GM23338 (cell line): ENCODE measurements at regions not wholly inside any gene's neighbourhood (a gene's known extent, or its start where the extent isn't known, plus 50 kb on each side); places are given as distances from the start of the nearest gene placed in this dataset.

Experiments used
- ATAC-seq: fragments of 200-7000 bp; cut with Tn5 transposase; 3 replicates; pipeline ENCODE4 v1.9.1; 2020
- DNase-seq: peaks from one replicate; pipeline ENCODE4 v3.0.0-alpha.2; 2015; ENCODE audit warnings: low spot score
- H2AFZ ChIP-seq: fragments of 200-600 bp; sonication (generic); 2 replicates; pipeline ENCODE4 v1.8.0; 2016; ENCODE audit warnings: antibody characterized with exemption, mild to moderate bottlenecking, moderate library complexity
- H3F3A ChIP-seq: fragments of 200-600 bp; sonication (generic); replicated peaks from 2 replicates; pipeline ENCODE4 v1.8.0; 2017; ENCODE audit warnings: antibody characterized with exemption, mixed run types, low read depth
- H3K27ac ChIP-seq: fragments of 200-600 bp; sonication (generic); 2 replicates; pipeline ENCODE4 v1.6.1; 2016; ENCODE audit warnings: low read depth
- H3K27me3 ChIP-seq: fragments of 200-600 bp; sonication (generic); 2 replicates; pipeline ENCODE4 v1.8.0; 2016; ENCODE audit warnings: mild to moderate bottlenecking, mixed run types, moderate library complexity; ENCODE audit not compliant: insufficient read depth
- H3K36me3 ChIP-seq: fragments of 200-600 bp; sonication (generic); 2 replicates; pipeline ENCODE4 v1.8.0; 2016; ENCODE audit warnings: mild to moderate bottlenecking; ENCODE audit not compliant: insufficient read depth
- H3K4me1 ChIP-seq: fragments of 200-600 bp; sonication (generic); 2 replicates; pipeline ENCODE4 v1.8.0; 2016; ENCODE audit warnings: mild to moderate bottlenecking, moderate library complexity; ENCODE audit not compliant: insufficient read depth
- H3K4me2 ChIP-seq: fragments of 200-600 bp; sonication (generic); 2 replicates; pipeline ENCODE4 v1.7.1; 2017; ENCODE audit warnings: mixed run types
- H3K4me3 ChIP-seq: fragments of 200-600 bp; sonication (generic); 2 replicates; pipeline ENCODE4 v1.6.1; 2016; ENCODE audit warnings: mixed run types
- H3K79me2 ChIP-seq: fragments of 200-600 bp; sonication (generic); replicated peaks from 2 replicates; pipeline ENCODE4 v1.8.0; 2017; ENCODE audit warnings: mild to moderate bottlenecking; ENCODE audit not compliant: insufficient read depth
- H3K9me2 ChIP-seq: fragments of 200-600 bp; sonication (generic); 2 replicates; pipeline ENCODE4 v1.8.0; 2017; ENCODE audit not compliant: insufficient read depth
- H4K20me1 ChIP-seq: fragments of 200-600 bp; sonication (generic); replicated peaks from 2 replicates; pipeline ENCODE4 v1.8.0; 2017; ENCODE audit warnings: mild to moderate bottlenecking; ENCODE audit not compliant: insufficient read depth
- H3K27ac Mint-ChIP-seq: 2 replicates; pipeline ENCODE4 v1.8.0; 2020; ENCODE audit warnings: inconsistent platforms, mild to moderate bottlenecking, moderate library complexity, mixed read lengths
- H3K27me3 Mint-ChIP-seq: 3 replicates; pipeline ENCODE4 v1.8.0; 2022; ENCODE audit warnings: low read depth, mild to moderate bottlenecking, moderate library complexity, mixed read lengths, inconsistent platforms; ENCODE audit not compliant: insufficient read depth, poor library complexity
- H3K36me3 Mint-ChIP-seq: 3 replicates; pipeline ENCODE4 v1.8.0; 2021; ENCODE audit warnings: low read depth, mild to moderate bottlenecking, inconsistent platforms, moderate library complexity, mixed read lengths
- H3K4me1 Mint-ChIP-seq: 3 replicates; pipeline ENCODE4 v1.8.0; 2020; ENCODE audit warnings: mild to moderate bottlenecking, inconsistent platforms, mixed read lengths
- H3K4me3 Mint-ChIP-seq: 3 replicates; pipeline ENCODE4 v1.8.0; 2021; ENCODE audit warnings: moderate library complexity, mild to moderate bottlenecking, inconsistent platforms, mixed read lengths
- H3K9me3 Mint-ChIP-seq: 3 replicates; pipeline ENCODE4 v1.8.0; 2020; ENCODE audit warnings: moderate library complexity, mild to moderate bottlenecking, inconsistent platforms, mixed read lengths
- EZH2 ChIP-seq: fragments of 200-600 bp; sonication (generic); IDR thresholded peaks from one replicate; pipeline ENCODE4 v1.8.0; 2017; ENCODE audit warnings: antibody characterized with exemption, mild to moderate bottlenecking, low read depth; ENCODE audit not compliant: unreplicated experiment
- EZH2phosphoT487 ChIP-seq: fragments of 200-600 bp; sonication (generic); IDR thresholded peaks from one replicate; pipeline ENCODE4 v1.8.1; 2018; ENCODE audit warnings: antibody characterized with exemption; ENCODE audit not compliant: unreplicated experiment
- JUNB ChIP-seq: IDR thresholded peaks from one replicate; pipeline ENCODE4 v1.6.1; 2016; ENCODE audit warnings: antibody characterized with exemption; ENCODE audit not compliant: unreplicated experiment
- NANOG ChIP-seq: IDR thresholded peaks from 2 replicates; pipeline ENCODE4 v1.6.1; 2016; ENCODE audit warnings: antibody characterized with exemption, borderline replicate concordance
- POLR2AphosphoS5 ChIP-seq: IDR thresholded peaks from 2 replicates; pipeline ENCODE4 v1.6.1; 2016; ENCODE audit warnings: antibody characterized with exemption, low read depth
- STAT1 ChIP-seq: IDR thresholded peaks from one replicate; pipeline ENCODE4 v1.6.1; 2016; ENCODE audit warnings: antibody characterized with exemption; ENCODE audit not compliant: unreplicated experiment
- ZNF114 ChIP-seq: fragments of 250-450 bp; sonication (Bioruptor Pico); IDR thresholded peaks from 2 replicates; pipeline ENCODE4 v1.5.0; 2020; ENCODE audit warnings: mild to moderate bottlenecking, moderate library complexity
- ZNF331 ChIP-seq: fragments of 250-450 bp; sonication (Bioruptor Pico); IDR thresholded peaks from 2 replicates; pipeline ENCODE4 v1.5.0; 2020; ENCODE audit warnings: low read depth, mild to moderate bottlenecking, moderate library complexity
- TF ChIP-seq, protein P1 (sequence below): IDR thresholded peaks from 2 replicates; pipeline ENCODE4 v1.6.1; 2016; ENCODE audit warnings: antibody characterized with exemption
- TF ChIP-seq, protein P2 (sequence below): IDR thresholded peaks from one replicate; pipeline ENCODE4 v1.6.1; 2018; ENCODE audit warnings: antibody characterized with exemption; ENCODE audit not compliant: unreplicated experiment
- TF ChIP-seq, protein P3 (sequence below), 2 experiments: fragments of 200-600 bp in 1 of 2; sonication (generic) in 1 of 2; conservative IDR thresholded peaks; 2 replicates each; pipeline versions ENCODE4 v1.5.1 to v1.6.1; 2016 to 2017; ENCODE audit warnings: antibody characterized with exemption in 2 of 2, low read depth in 2 of 2, mild to moderate bottlenecking in 2 of 2, moderate library complexity in 1 of 2

DNA sequence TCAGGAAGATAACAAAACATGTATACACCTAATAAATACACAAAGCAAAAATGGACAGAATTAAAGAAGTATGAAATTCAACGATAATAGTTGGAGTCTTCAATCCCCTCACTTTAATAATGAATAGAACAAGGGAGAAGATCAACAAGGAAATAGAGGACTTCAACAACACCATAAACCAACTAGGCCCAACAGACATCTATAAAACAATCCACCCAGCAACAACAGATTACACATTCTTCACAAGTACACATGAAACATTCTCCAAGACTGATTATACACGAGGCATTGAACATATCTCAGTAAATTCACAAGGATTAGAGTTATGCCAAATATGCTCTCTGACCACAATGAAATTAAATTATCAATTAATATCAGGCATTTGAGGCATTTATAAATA lies 185.5 kb upstream of the NBEA start:
- Histone ChIP-seq H3K36me3 (no peaks in the 10 kb centered on the region), H3K27me3 (no peaks in the 10 kb centered on the region), H2AFZ (no peak overlapping the region), H3K4me3 (no peak overlapping the region), H3F3A (no peaks in the 10 kb centered on the region), H4K20me1 (no peaks in the 10 kb centered on the region), H3K27ac (no peak overlapping the region), H3K79me2 (no peaks in the 10 kb centered on the region), H3K9me2 (peaks cover 5% of the 10 kb centered on the region; the same call in 1 of the 2 replicates), H3K4me1 (no peaks in the 10 kb centered on the region), H3K4me2 (no peak overlapping the region)
- TF ChIP-seq ZNF331 (CRISPR knock-in tag) (no peak), NANOG (no peak), STAT1 (no peak), EZH2 (no peak), ZNF114 (CRISPR knock-in tag) (no peak)
- TF ChIP-seq, protein P1, sequence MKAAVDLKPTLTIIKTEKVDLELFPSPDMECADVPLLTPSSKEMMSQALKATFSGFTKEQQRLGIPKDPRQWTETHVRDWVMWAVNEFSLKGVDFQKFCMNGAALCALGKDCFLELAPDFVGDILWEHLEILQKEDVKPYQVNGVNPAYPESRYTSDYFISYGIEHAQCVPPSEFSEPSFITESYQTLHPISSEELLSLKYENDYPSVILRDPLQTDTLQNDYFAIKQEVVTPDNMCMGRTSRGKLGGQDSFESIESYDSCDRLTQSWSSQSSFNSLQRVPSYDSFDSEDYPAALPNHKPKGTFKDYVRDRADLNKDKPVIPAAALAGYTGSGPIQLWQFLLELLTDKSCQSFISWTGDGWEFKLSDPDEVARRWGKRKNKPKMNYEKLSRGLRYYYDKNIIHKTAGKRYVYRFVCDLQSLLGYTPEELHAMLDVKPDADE = no peak
- TF ChIP-seq, protein P2, sequence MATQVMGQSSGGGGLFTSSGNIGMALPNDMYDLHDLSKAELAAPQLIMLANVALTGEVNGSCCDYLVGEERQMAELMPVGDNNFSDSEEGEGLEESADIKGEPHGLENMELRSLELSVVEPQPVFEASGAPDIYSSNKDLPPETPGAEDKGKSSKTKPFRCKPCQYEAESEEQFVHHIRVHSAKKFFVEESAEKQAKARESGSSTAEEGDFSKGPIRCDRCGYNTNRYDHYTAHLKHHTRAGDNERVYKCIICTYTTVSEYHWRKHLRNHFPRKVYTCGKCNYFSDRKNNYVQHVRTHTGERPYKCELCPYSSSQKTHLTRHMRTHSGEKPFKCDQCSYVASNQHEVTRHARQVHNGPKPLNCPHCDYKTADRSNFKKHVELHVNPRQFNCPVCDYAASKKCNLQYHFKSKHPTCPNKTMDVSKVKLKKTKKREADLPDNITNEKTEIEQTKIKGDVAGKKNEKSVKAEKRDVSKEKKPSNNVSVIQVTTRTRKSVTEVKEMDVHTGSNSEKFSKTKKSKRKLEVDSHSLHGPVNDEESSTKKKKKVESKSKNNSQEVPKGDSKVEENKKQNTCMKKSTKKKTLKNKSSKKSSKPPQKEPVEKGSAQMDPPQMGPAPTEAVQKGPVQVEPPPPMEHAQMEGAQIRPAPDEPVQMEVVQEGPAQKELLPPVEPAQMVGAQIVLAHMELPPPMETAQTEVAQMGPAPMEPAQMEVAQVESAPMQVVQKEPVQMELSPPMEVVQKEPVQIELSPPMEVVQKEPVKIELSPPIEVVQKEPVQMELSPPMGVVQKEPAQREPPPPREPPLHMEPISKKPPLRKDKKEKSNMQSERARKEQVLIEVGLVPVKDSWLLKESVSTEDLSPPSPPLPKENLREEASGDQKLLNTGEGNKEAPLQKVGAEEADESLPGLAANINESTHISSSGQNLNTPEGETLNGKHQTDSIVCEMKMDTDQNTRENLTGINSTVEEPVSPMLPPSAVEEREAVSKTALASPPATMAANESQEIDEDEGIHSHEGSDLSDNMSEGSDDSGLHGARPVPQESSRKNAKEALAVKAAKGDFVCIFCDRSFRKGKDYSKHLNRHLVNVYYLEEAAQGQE = no peak
- ATAC-seq = no peak
- no peak for DNase-seq
- H3K27me3 Mint-ChIP-seq = no peaks in the 10 kb centered on the region
- H3K27ac Mint-ChIP-seq = no peak overlapping the region
- no peaks in the 10 kb centered on the region for H3K9me3 Mint-ChIP-seq
- no peak overlapping the region for H3K4me3 Mint-ChIP-seq
- no peaks in the 10 kb centered on the region for H3K36me3 Mint-ChIP-seq
- no peaks in the 10 kb centered on the region for H3K4me1 Mint-ChIP-seq

DNA sequence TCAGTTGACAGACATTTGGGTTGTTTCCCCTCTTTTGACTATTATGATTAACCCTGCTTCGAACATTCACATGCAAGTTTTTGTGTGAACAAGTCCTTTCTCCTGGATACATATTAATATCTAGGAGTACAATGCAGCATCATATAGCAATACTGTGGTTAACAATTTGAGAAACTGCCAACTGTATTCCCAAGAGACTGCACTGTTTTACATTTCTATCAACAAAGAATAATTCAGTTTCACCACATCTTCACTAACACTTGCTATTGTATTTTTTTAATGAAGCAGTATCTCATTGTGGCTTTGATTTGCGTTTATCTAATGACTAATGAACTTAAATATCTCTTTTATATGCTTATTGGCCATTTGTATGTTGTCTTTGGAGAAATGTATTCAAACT lies 184.6 kb upstream of the NBEA start:
- H3K36me3 Mint-ChIP-seq = no peaks in the 10 kb centered on the region
- ATAC-seq = no peak
- TF ChIP-seq, protein P3, sequence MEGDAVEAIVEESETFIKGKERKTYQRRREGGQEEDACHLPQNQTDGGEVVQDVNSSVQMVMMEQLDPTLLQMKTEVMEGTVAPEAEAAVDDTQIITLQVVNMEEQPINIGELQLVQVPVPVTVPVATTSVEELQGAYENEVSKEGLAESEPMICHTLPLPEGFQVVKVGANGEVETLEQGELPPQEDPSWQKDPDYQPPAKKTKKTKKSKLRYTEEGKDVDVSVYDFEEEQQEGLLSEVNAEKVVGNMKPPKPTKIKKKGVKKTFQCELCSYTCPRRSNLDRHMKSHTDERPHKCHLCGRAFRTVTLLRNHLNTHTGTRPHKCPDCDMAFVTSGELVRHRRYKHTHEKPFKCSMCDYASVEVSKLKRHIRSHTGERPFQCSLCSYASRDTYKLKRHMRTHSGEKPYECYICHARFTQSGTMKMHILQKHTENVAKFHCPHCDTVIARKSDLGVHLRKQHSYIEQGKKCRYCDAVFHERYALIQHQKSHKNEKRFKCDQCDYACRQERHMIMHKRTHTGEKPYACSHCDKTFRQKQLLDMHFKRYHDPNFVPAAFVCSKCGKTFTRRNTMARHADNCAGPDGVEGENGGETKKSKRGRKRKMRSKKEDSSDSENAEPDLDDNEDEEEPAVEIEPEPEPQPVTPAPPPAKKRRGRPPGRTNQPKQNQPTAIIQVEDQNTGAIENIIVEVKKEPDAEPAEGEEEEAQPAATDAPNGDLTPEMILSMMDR (conservative IDR thresholded peaks at IDR 0.05; ENCODE audit: low read depth in 2 of 2) = no peak
- TF ChIP-seq NANOG (no peak), EZH2 (no peak), ZNF331 (CRISPR knock-in tag) (no peak), JUNB (no peak), EZH2phosphoT487 (no peak), STAT1 (no peak), POLR2AphosphoS5 (no peak), ZNF114 (CRISPR knock-in tag) (no peak)
- TF ChIP-seq, protein P1 = no peak
- TF ChIP-seq, protein P2 = no peak

More for the DNA sequence above, 184.6 kb upstream of the NBEA start:
- no peaks in the 10 kb centered on the region for H3K36me3 ChIP-seq
- no peak overlapping the region for H3K4me3 ChIP-seq
- H3K27me3 Mint-ChIP-seq = no peaks in the 10 kb centered on the region
- no peak overlapping the region for H3K4me3 Mint-ChIP-seq
- no peak for DNase-seq
- H3K4me1 ChIP-seq = no peaks in the 10 kb centered on the region
- no peaks in the 10 kb centered on the region for H4K20me1 ChIP-seq
- H3K9me3 Mint-ChIP-seq = no peaks in the 10 kb centered on the region
- no peaks in the 10 kb centered on the region for H3F3A ChIP-seq
- H3K27ac ChIP-seq = no peak overlapping the region
- H3K9me2 ChIP-seq = peaks cover 5% of the 10 kb centered on the region; the same call in 1 of the 2 replicates
- H3K27ac Mint-ChIP-seq = no peak overlapping the region
- no peaks in the 10 kb centered on the region for H3K79me2 ChIP-seq
- no peaks in the 10 kb centered on the region for H3K27me3 ChIP-seq
- no peak overlapping the region for H2AFZ ChIP-seq
- no peaks in the 10 kb centered on the region for H3K4me1 Mint-ChIP-seq
- H3K4me2 ChIP-seq = no peak overlapping the region
